ENCODE measurements at regions not wholly inside any gene's neighbourhood (a gene's known extent, or its start where the extent isn't known, plus 50 kb on each side); places are given as distances from the start of the nearest gene placed in this dataset.

DNA sequence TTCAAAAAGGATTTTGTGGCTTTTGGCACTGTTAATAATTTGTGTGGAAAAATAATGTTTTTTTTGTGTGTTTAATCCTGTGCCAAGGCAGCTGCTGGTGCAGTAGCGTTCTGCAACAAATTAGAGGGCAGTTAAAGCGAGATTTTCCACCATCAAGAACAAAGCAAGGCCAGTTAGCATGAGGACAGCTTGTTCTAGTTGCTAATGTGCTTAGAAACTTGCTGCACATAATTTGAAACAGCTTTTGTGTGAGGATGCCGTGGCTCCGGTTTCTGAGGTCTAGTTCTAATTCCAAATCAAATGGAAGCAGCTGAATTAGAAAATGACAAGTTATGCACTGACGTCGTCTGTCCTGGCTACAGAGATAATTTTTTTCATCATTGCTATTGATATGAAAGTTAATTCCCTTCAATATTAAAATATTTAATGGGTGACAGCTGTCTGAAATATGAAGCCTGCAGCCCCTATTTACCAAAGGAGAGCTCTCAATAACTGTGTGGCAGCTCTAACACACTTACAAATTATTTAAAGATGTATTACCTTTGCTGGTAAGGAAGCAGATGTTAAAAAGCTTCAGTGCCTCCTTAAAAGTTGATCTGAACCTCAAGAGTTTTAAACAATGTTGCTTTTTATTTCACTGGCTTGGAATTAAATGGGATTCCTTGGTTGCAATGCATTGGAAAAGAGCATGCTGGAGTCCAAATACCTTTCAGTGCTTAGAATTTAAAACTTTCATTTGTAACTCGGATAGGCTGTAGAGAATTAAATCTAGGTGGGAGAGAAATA, 128.6 kb downstream of the SPATA31D1 start:
- Histone ChIP-seq H3K4me3 (no peak overlapping the region), H3K27ac (ENCODE audit: extremely low read depth, low read depth, low read length) (no peak overlapping the region), H4K20me1 (replicated peaks; ENCODE audit: control insufficient read depth, insufficient read depth, low read length) (no peaks in the 10 kb centered on the region), H3K4me1 (replicated peaks in 1 of 2; ENCODE audit: control insufficient read depth in 2 of 2, insufficient read depth in 2 of 2, low read length in 2 of 2) (no peaks in the 10 kb centered on the region), H3K79me2 (ENCODE audit: control insufficient read depth, insufficient read depth, low read length) (no peaks in the 10 kb centered on the region), H2AFZ (ENCODE audit: low read depth, low read length) (no peak overlapping the region), H3K36me3 (ENCODE audit: control insufficient read depth, insufficient read depth, low read length) (no peaks in the 10 kb centered on the region), H3K9ac (ENCODE audit: insufficient read depth in 1 of 2, low read depth in 2 of 2, low read length in 2 of 2) (no peak overlapping the region), H3K9me1 (ENCODE audit: control insufficient read depth, insufficient read depth, low read length) (no peaks in the 10 kb centered on the region), H3K27me3 (ENCODE audit: control insufficient read depth in 2 of 2, insufficient read depth in 2 of 2, low read length in 2 of 2) (no peaks in the 10 kb centered on the region), H3K9me3 (replicated peaks; ENCODE audit: control insufficient read depth, insufficient read depth, low read depth, low read length) (no peaks in the 10 kb centered on the region), H3K4me2 (ENCODE audit: insufficient read depth, low read length) (no peak overlapping the region)
- 2% methylated on average over 6 of the region's 7 CpGs for WGBS (ENCODE audit: insufficient coverage, low coverage, missing lambda C conversion rate)
- ChIA-PET POLR2A (no interaction called here), CTCF (ENCODE audit: low intra/inter-chr PET ratio) (no interaction called here)
- no peak for FAIRE-seq
- BruUV-seq (replicated peaks) = no TSS peak
- in situ Hi-C loops (cut with MboI) (no loop called here), intact Hi-C loops (cut with micrococcal nuclease) (no loop called here)
- ATAC-seq = no peak
- DNase-seq (ENCODE audit: extremely low read depth in 1 of 4, low spot score in 3 of 4) = no peak
- TF ChIP-seq, protein P1, sequence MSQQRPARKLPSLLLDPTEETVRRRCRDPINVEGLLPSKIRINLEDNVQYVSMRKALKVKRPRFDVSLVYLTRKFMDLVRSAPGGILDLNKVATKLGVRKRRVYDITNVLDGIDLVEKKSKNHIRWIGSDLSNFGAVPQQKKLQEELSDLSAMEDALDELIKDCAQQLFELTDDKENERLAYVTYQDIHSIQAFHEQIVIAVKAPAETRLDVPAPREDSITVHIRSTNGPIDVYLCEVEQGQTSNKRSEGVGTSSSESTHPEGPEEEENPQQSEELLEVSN (IDR thresholded peaks at IDR 0.05; ENCODE audit: borderline replicate concordance in 1 of 2, extremely low read depth in 1 of 2, insufficient read depth in 1 of 2, insufficient read length in 1 of 2, low read depth in 1 of 2, low read length in 1 of 2, poor library complexity in 1 of 2, severe bottlenecking in 1 of 2) = no peak
- no peak for TF ChIP-seq KDM4B (IDR thresholded peaks at IDR 0.05; ENCODE audit: borderline replicate concordance in 2 of 2, low read depth in 1 of 2)
- no peak for TF ChIP-seq FOXK1 (CRISPR knock-in tag; IDR thresholded peaks at IDR 0.05; ENCODE audit: borderline replicate concordance)
- TF ChIP-seq MEF2D (tag; conservative IDR thresholded peaks at IDR 0.05; ENCODE audit: low read depth) = no peak
- TF ChIP-seq, protein P2, sequence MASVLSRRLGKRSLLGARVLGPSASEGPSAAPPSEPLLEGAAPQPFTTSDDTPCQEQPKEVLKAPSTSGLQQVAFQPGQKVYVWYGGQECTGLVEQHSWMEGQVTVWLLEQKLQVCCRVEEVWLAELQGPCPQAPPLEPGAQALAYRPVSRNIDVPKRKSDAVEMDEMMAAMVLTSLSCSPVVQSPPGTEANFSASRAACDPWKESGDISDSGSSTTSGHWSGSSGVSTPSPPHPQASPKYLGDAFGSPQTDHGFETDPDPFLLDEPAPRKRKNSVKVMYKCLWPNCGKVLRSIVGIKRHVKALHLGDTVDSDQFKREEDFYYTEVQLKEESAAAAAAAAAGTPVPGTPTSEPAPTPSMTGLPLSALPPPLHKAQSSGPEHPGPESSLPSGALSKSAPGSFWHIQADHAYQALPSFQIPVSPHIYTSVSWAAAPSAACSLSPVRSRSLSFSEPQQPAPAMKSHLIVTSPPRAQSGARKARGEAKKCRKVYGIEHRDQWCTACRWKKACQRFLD (CRISPR knock-in tag; IDR thresholded peaks at IDR 0.05) = no peak
- no peak for TF ChIP-seq ETS2 (tag; IDR thresholded peaks at IDR 0.05; ENCODE audit: borderline replicate concordance, poor library complexity, severe bottlenecking)
- TF ChIP-seq, protein P3, sequence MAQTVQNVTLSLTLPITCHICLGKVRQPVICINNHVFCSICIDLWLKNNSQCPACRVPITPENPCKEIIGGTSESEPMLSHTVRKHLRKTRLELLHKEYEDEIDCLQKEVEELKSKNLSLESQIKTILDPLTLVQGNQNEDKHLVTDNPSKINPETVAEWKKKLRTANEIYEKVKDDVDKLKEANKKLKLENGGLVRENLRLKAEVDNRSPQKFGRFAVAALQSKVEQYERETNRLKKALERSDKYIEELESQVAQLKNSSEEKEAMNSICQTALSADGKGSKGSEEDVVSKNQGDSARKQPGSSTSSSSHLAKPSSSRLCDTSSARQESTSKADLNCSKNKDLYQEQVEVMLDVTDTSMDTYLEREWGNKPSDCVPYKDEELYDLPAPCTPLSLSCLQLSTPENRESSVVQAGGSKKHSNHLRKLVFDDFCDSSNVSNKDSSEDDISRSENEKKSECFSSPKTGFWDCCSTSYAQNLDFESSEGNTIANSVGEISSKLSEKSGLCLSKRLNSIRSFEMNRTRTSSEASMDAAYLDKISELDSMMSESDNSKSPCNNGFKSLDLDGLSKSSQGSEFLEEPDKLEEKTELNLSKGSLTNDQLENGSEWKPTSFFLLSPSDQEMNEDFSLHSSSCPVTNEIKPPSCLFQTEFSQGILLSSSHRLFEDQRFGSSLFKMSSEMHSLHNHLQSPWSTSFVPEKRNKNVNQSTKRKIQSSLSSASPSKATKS (CRISPR knock-in tag; IDR thresholded peaks at IDR 0.05) = no peak
- TF ChIP-seq GTF2A2 (tag; IDR thresholded peaks at IDR 0.05) = no peak

Measured in K562 (cell line).